Naive thymus-derived CD4-positive, alpha-beta T cell (primary cell): ENCODE measurements at regions not wholly inside any gene's neighbourhood (a gene's known extent, or its start where the extent isn't known, plus 50 kb on each side); places are given as distances from the start of the nearest gene placed in this dataset.

Experiments
- ATAC-seq: fragments of 150-1000 bp; cut with Tn5 transposase; 2 replicates; pipeline ENCODE4 v1.10.0; 2021; ENCODE audit warnings: mild to moderate bottlenecking, moderate library complexity
- CTCF ChIA-PET: fragments of 350-600 bp; sonication (Branson Sonifier 250); formaldehyde crosslinking; loops from one replicate; lab custom pipeline; 2021; ENCODE audit warnings: antibody characterized with exemption; lab: Charles Lee
- POLR2A ChIA-PET: fragments of 350-600 bp; sonication (Branson Sonifier 250); formaldehyde crosslinking; loops from one replicate; lab custom pipeline; 2021; ENCODE audit warnings: antibody characterized with exemption, inconsistent platforms; lab: Charles Lee
- DNase-seq, 9 donors: peaks; one replicate each; pipeline versions ENCODE4 v3.0.0 to v3.0.0-alpha.2; 2020 to 2022; ENCODE audit warnings: mixed read lengths in 1 of 9
- H3K27ac ChIP-seq: one replicate; pipeline ENCODE4 v1.7.0; 2013; ENCODE audit warnings: mild to moderate bottlenecking, low read depth, low read length, moderate library complexity
- H3K27me3 ChIP-seq, 2 donors: one replicate each; pipeline ENCODE4 v1.7.0; 2013; ENCODE audit warnings: low read length in 2 of 2, mild to moderate bottlenecking in 2 of 2, moderate library complexity in 2 of 2; ENCODE audit not compliant: control insufficient read depth in 2 of 2, insufficient read depth in 2 of 2
- H3K36me3 ChIP-seq, 3 experiments: 1 replicate in 2 of 3; 2 replicates in 1 of 3; pipeline ENCODE4 v1.7.0; 2013; ENCODE audit warnings: low read length in 3 of 3, mild to moderate bottlenecking in 3 of 3, moderate library complexity in 1 of 3; ENCODE audit not compliant: insufficient read depth in 3 of 3, control insufficient read depth in 2 of 3
- H3K4me1 ChIP-seq, 2 donors: one replicate each; pipeline ENCODE4 v1.7.0; 2013; ENCODE audit warnings: low read length in 2 of 2, mild to moderate bottlenecking in 2 of 2, moderate library complexity in 1 of 2; ENCODE audit not compliant: control insufficient read depth in 2 of 2, insufficient read depth in 2 of 2
- H3K4me3 ChIP-seq: 2 replicates; pipeline ENCODE4 v1.7.0; 2013; ENCODE audit warnings: mild to moderate bottlenecking, low read length
- H3K9me3 ChIP-seq, 3 experiments: 1 replicate in 2 of 3; 2 replicates in 1 of 3; pipeline ENCODE4 v1.7.0; 2013; ENCODE audit warnings: low read length in 3 of 3; ENCODE audit not compliant: control insufficient read depth in 2 of 3
- H3K27ac Mint-ChIP-seq, 9 donors: one replicate each; pipeline ENCODE4 v1.8.0; 2020 to 2022; ENCODE audit warnings: mixed read lengths in 9 of 9, mild to moderate bottlenecking in 8 of 9, moderate library complexity in 5 of 9, inconsistent platforms in 2 of 9
- H3K27me3 Mint-ChIP-seq, 5 donors: one replicate each; pipeline ENCODE4 v1.8.0; 2021 to 2022; ENCODE audit warnings: mixed read lengths in 5 of 5, mild to moderate bottlenecking in 1 of 5
- H3K36me3 Mint-ChIP-seq, 5 donors: one replicate each; pipeline ENCODE4 v1.8.0; 2020 to 2022; ENCODE audit warnings: mixed read lengths in 5 of 5, mild to moderate bottlenecking in 3 of 5, inconsistent platforms in 1 of 5
- H3K4me1 Mint-ChIP-seq, 7 donors: one replicate each; pipeline ENCODE4 v1.8.0; 2020 to 2022; ENCODE audit warnings: mixed read lengths in 7 of 7, mild to moderate bottlenecking in 3 of 7, inconsistent platforms in 1 of 7
- H3K4me3 Mint-ChIP-seq, 10 donors: one replicate each; pipeline ENCODE4 v1.8.0; 2020 to 2022; ENCODE audit warnings: mild to moderate bottlenecking in 10 of 10, mixed read lengths in 10 of 10, moderate library complexity in 6 of 10, inconsistent platforms in 2 of 10
- H3K9me3 Mint-ChIP-seq, 11 donors: one replicate each; pipeline ENCODE4 v1.8.0; 2020 to 2022; ENCODE audit warnings: mixed read lengths in 11 of 11, mild to moderate bottlenecking in 4 of 11, inconsistent platforms in 1 of 11, moderate library complexity in 1 of 11
- intact Hi-C, 2 donors: fragments of 100-400 bp; cut with micrococcal nuclease; formaldehyde crosslinking; loops; one replicate each; pipeline ENCODE4 v1.15.1; 2023

GRCh38 chr7:46557781-46558180 lies 636.7 kb upstream of the IGFBP3 start:
- intact Hi-C loops, result no loop called here
- CTCF ChIA-PET, result no interaction called here

GRCh38 chr7:46557295-46557711 lies 636.2 kb upstream of the IGFBP3 start:
- peaks cover 1 to 20% (median 7%) of the 10 kb centered on the region in 11 donors for H3K9me3 Mint-ChIP-seq

More at GRCh38 chr7:46557781-46558180, 636.7 kb upstream of the IGFBP3 start:
- no peak overlapping the region for H3K4me3 ChIP-seq
- no peaks in the 10 kb centered on the region for H3K4me1 ChIP-seq
- no peak overlapping the region for H3K27ac Mint-ChIP-seq
- ATAC-seq (no peak), DNase-seq (no peak)
- POLR2A ChIA-PET, result no interaction called here
- no peaks in the 10 kb centered on the region for H3K4me1 Mint-ChIP-seq
- no peaks in the 10 kb centered on the region for H3K27me3 ChIP-seq
- H3K36me3 ChIP-seq, result no peaks in the 10 kb centered on the region
- no peaks in the 10 kb centered on the region for H3K36me3 Mint-ChIP-seq
- H3K9me3 ChIP-seq, result no peaks in the 10 kb centered on the region
- no peak overlapping the region for H3K4me3 Mint-ChIP-seq
- H3K27me3 Mint-ChIP-seq, result no peaks in the 10 kb centered on the region
- H3K9me3 Mint-ChIP-seq, result peaks cover 0 to 20% (median 7%) of the 10 kb centered on the region in 11 donors
- H3K27ac ChIP-seq, result no peak overlapping the region

GRCh38 chr7:46554688-46555422 lies 633.8 kb upstream of the IGFBP3 start:
- Mint-ChIP-seq H3K4me3 (no peak overlapping the region), H3K27ac (no peak overlapping the region), H3K27me3 (no peaks in the 10 kb centered on the region), H3K36me3 (no peaks in the 10 kb centered on the region), H3K4me1 (no peaks in the 10 kb centered on the region), H3K9me3 (peaks cover 0 to 9% (median 4%) of the 10 kb centered on the region in 11 donors)
- ATAC-seq (no peak), DNase-seq (no peak)
- H3K9me3 ChIP-seq, result no peaks in the 10 kb centered on the region
- no peaks in the 10 kb centered on the region for H3K27me3 ChIP-seq
- no peaks in the 10 kb centered on the region for H3K4me1 ChIP-seq
- no peak overlapping the region for H3K4me3 ChIP-seq
- POLR2A ChIA-PET, result no interaction called here
- H3K27ac ChIP-seq, result no peak overlapping the region
- CTCF ChIA-PET, result no interaction called here
- intact Hi-C loops, result no loop called here
- H3K36me3 ChIP-seq, result no peaks in the 10 kb centered on the region

More at GRCh38 chr7:46557295-46557711, 636.2 kb upstream of the IGFBP3 start:
- ATAC-seq, result no peak
- no peaks in the 10 kb centered on the region for H3K4me1 ChIP-seq
- POLR2A ChIA-PET, result no interaction called here
- Mint-ChIP-seq H3K27ac (no peak overlapping the region), H3K36me3 (no peaks in the 10 kb centered on the region), H3K4me1 (no peaks in the 10 kb centered on the region), H3K4me3 (no peak overlapping the region), H3K27me3 (no peaks in the 10 kb centered on the region)
- CTCF ChIA-PET, result no interaction called here
- no peaks in the 10 kb centered on the region for H3K27me3 ChIP-seq
- H3K27ac ChIP-seq, result no peak overlapping the region
- H3K4me3 ChIP-seq, result no peak overlapping the region
- no peak for DNase-seq
- H3K9me3 ChIP-seq, result no peaks in the 10 kb centered on the region
- intact Hi-C loops, result no loop called here
- H3K36me3 ChIP-seq, result no peaks in the 10 kb centered on the region

- DNase-seq (no peak), ATAC-seq (no peak)
- ChIA-PET POLR2A (no interaction called here), CTCF (no interaction called here)
- intact Hi-C loops, result no loop called here
- H3K36me3 ChIP-seq, result no peaks in the 10 kb centered on the region
- H3K4me3 ChIP-seq, result no peak overlapping the region
- H3K4me1 ChIP-seq, result no peaks in the 10 kb centered on the region
- H3K9me3 ChIP-seq, result no peaks in the 10 kb centered on the region
- Mint-ChIP-seq H3K36me3 (no peaks in the 10 kb centered on the region), H3K4me3 (no peak overlapping the region), H3K9me3 (peaks cover 0 to 11% (median 4%) of the 10 kb centered on the region in 11 donors), H3K27ac (no peak overlapping the region), H3K4me1 (no peaks in the 10 kb centered on the region), H3K27me3 (no peaks in the 10 kb centered on the region)
- no peak overlapping the region for H3K27ac ChIP-seq
- H3K27me3 ChIP-seq, result no peaks in the 10 kb centered on the region
Measured at GRCh38 chr7:46551603-46552002, 630.5 kb upstream of the IGFBP3 start.

GRCh38 chr7:46550864-46551263 lies 629.8 kb upstream of the IGFBP3 start:
- peaks cover 0 to 15% (median 4%) of the 10 kb centered on the region in 11 donors for H3K9me3 Mint-ChIP-seq
- H3K27me3 Mint-ChIP-seq, result no peaks in the 10 kb centered on the region
- H3K36me3 Mint-ChIP-seq, result no peaks in the 10 kb centered on the region
- Histone ChIP-seq H3K9me3 (no peaks in the 10 kb centered on the region), H3K27ac (no peak overlapping the region), H3K4me3 (no peak overlapping the region), H3K4me1 (no peaks in the 10 kb centered on the region), H3K36me3 (no peaks in the 10 kb centered on the region), H3K27me3 (no peaks in the 10 kb centered on the region)
- no peak overlapping the region for H3K27ac Mint-ChIP-seq
- POLR2A ChIA-PET, result no interaction called here
- intact Hi-C loops, result no loop called here
- no peak overlapping the region for H3K4me3 Mint-ChIP-seq
- DNase-seq (no peak), ATAC-seq (no peak)
- CTCF ChIA-PET, result no interaction called here
- H3K4me1 Mint-ChIP-seq, result no peaks in the 10 kb centered on the region

GRCh38 chr7:46549892-46550639 lies 629.0 kb upstream of the IGFBP3 start:
- Histone ChIP-seq H3K9me3 (no peaks in the 10 kb centered on the region), H3K27ac (no peak overlapping the region), H3K4me3 (no peak overlapping the region), H3K4me1 (no peaks in the 10 kb centered on the region), H3K27me3 (no peaks in the 10 kb centered on the region), H3K36me3 (no peaks in the 10 kb centered on the region)
- peaks cover 0 to 15% (median 4%) of the 10 kb centered on the region in 11 donors for H3K9me3 Mint-ChIP-seq
- DNase-seq, result no peak
- no peaks in the 10 kb centered on the region for H3K4me1 Mint-ChIP-seq
- intact Hi-C loops, result no loop called here
- no peak for ATAC-seq
- no peaks in the 10 kb centered on the region for H3K36me3 Mint-ChIP-seq
- no peak overlapping the region for H3K27ac Mint-ChIP-seq
- H3K27me3 Mint-ChIP-seq, result no peaks in the 10 kb centered on the region
- CTCF ChIA-PET, result no interaction called here
- no peak overlapping the region for H3K4me3 Mint-ChIP-seq
- POLR2A ChIA-PET, result no interaction called here
